ENCODE measurements at regions not wholly inside any gene's neighbourhood (a gene's known extent, or its start where the extent isn't known, plus 50 kb on each side); places are given as distances from the start of the nearest gene placed in this dataset.

DNA sequence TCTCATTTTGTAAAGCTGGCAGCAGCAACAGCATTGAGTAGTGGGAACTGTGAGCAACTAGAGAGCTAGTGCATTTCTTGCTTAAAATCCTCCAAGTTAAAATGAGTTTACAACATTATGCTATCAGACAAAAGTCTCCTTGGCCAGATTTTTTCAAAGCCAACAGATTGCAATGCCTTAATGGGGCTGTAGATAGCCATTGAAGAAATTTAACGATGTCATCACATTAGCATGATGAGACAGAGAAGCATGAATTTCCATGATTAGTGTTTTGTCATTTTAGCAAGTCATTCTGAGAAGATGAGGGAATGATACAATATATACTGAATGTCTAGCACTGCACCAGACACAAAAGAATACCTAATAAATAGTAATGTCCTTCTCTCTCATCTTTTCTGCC is 307.5 kb upstream of the REG3G start:
- no peak overlapping the region for H3K4me3 ChIP-seq (replicated peaks; ENCODE audit: insufficient read depth, low read length)

GRCh38 chr2:78718473-78718872 is 307.0 kb upstream of the REG3G start:
- no peak overlapping the region for H3K27ac ChIP-seq (replicated peaks)
- DNase-seq (ENCODE audit: low read depth in 1 of 2, low spot score in 1 of 2): no peak
- TF ChIP-seq, protein P1, sequence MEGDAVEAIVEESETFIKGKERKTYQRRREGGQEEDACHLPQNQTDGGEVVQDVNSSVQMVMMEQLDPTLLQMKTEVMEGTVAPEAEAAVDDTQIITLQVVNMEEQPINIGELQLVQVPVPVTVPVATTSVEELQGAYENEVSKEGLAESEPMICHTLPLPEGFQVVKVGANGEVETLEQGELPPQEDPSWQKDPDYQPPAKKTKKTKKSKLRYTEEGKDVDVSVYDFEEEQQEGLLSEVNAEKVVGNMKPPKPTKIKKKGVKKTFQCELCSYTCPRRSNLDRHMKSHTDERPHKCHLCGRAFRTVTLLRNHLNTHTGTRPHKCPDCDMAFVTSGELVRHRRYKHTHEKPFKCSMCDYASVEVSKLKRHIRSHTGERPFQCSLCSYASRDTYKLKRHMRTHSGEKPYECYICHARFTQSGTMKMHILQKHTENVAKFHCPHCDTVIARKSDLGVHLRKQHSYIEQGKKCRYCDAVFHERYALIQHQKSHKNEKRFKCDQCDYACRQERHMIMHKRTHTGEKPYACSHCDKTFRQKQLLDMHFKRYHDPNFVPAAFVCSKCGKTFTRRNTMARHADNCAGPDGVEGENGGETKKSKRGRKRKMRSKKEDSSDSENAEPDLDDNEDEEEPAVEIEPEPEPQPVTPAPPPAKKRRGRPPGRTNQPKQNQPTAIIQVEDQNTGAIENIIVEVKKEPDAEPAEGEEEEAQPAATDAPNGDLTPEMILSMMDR (IDR thresholded peaks at IDR 0.05; ENCODE audit: insufficient read depth, low read length): no peak
- no peak for TF ChIP-seq REST (IDR thresholded peaks at IDR 0.05; ENCODE audit: insufficient replicate concordance, low read depth)
- TF ChIP-seq GABPA (IDR thresholded peaks at IDR 0.05; ENCODE audit: low read depth): no peak
- no peak for TF ChIP-seq POLR2AphosphoS5 (IDR thresholded peaks at IDR 0.05; ENCODE audit: low read depth)
- TF ChIP-seq SPI1 (IDR thresholded peaks at IDR 0.05; ENCODE audit: borderline replicate concordance, low read depth): no peak
- H3K4me3 ChIP-seq (replicated peaks; ENCODE audit: insufficient read depth, low read length): no peak overlapping the region
- H3K27me3 ChIP-seq (ENCODE audit: insufficient read depth, poor library complexity, severe bottlenecking): no peaks in the 10 kb centered on the region

More for the DNA sequence above, 307.5 kb upstream of the REG3G start:
- no peaks in the 10 kb centered on the region for H3K27me3 ChIP-seq (ENCODE audit: insufficient read depth, poor library complexity, severe bottlenecking)
- DNase-seq (ENCODE audit: low read depth in 1 of 2, low spot score in 1 of 2): no peak
- TF ChIP-seq POLR2AphosphoS5 (IDR thresholded peaks at IDR 0.05; ENCODE audit: low read depth) (no peak), REST (IDR thresholded peaks at IDR 0.05; ENCODE audit: insufficient replicate concordance, low read depth) (no peak), GABPA (IDR thresholded peaks at IDR 0.05; ENCODE audit: low read depth) (no peak), SPI1 (IDR thresholded peaks at IDR 0.05; ENCODE audit: borderline replicate concordance, low read depth) (no peak)
- TF ChIP-seq, protein P1 (IDR thresholded peaks at IDR 0.05; ENCODE audit: insufficient read depth, low read length): no peak
- H3K27ac ChIP-seq (replicated peaks): no peak overlapping the region

GRCh38 chr2:78721355-78722033 is 304.0 kb upstream of the REG3G start:
- TF ChIP-seq GABPA (IDR thresholded peaks at IDR 0.05; ENCODE audit: low read depth) (no peak), REST (IDR thresholded peaks at IDR 0.05; ENCODE audit: insufficient replicate concordance, low read depth) (no peak), SPI1 (IDR thresholded peaks at IDR 0.05; ENCODE audit: borderline replicate concordance, low read depth) (no peak), POLR2AphosphoS5 (IDR thresholded peaks at IDR 0.05; ENCODE audit: low read depth) (no peak)
- TF ChIP-seq, protein P1 (IDR thresholded peaks at IDR 0.05; ENCODE audit: insufficient read depth, low read length): no peak
- H3K27me3 ChIP-seq (ENCODE audit: insufficient read depth, poor library complexity, severe bottlenecking): no peaks in the 10 kb centered on the region
- no peak overlapping the region for H3K27ac ChIP-seq (replicated peaks)
- no peak overlapping the region for H3K4me3 ChIP-seq (replicated peaks; ENCODE audit: insufficient read depth, low read length)
- no peak for DNase-seq (ENCODE audit: low read depth in 1 of 2, low spot score in 1 of 2)
